ENCODE measurements at regions not wholly inside any gene's neighbourhood (a gene's known extent, or its start where the extent isn't known, plus 50 kb on each side); places are given as distances from the start of the nearest gene placed in this dataset.

DNA sequence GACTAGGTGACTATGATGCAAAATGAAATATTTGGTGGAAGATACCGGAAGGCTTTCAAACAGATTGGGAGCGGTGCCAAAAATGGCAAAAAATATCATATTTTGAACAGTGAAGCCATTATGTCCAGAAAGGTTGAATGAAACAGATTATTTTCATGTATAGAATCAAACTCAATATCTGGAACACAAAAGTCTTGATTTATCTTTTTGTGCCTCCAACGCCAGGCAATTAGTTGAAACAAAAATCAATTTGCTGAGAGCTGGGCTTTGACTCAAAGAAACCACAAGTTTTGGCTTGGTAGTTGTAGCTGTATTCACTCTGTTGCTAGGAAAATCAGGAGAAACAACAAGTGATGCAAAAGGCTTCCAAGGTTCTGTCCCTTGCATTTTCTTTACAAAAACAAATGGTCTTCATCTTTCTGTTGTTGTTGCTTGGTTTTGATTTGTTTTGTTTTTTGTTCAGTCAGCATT lies 421.7 kb upstream of the TYRP1 start:
- Mint-ChIP-seq H3K9me3 (no peaks in the 10 kb centered on the region), H3K27me3 (ENCODE audit: low read depth) (no peaks in the 10 kb centered on the region), H3K4me1 (peaks cover 4% of the 10 kb centered on the region), H3K27ac (peak overlapping the region; percentile 18; the same call in 1 of the 2 replicates), H3K4me3 (no peak overlapping the region), H3K36me3 (no peaks in the 10 kb centered on the region)
- TF ChIP-seq, protein P1, sequence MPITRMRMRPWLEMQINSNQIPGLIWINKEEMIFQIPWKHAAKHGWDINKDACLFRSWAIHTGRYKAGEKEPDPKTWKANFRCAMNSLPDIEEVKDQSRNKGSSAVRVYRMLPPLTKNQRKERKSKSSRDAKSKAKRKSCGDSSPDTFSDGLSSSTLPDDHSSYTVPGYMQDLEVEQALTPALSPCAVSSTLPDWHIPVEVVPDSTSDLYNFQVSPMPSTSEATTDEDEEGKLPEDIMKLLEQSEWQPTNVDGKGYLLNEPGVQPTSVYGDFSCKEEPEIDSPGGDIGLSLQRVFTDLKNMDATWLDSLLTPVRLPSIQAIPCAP (CRISPR knock-in tag; IDR thresholded peaks at IDR 0.05): no peak
- TF ChIP-seq ZNF416 (CRISPR knock-in tag; IDR thresholded peaks at IDR 0.05) (no peak), MXD4 (CRISPR knock-in tag; IDR thresholded peaks at IDR 0.05; ENCODE audit: borderline replicate concordance) (no peak), HMGA2 (CRISPR knock-in tag; IDR thresholded peaks at IDR 0.05) (no peak), CTCF (IDR thresholded peaks at IDR 0.05) (no peak), ZNF671 (CRISPR knock-in tag; IDR thresholded peaks at IDR 0.05) (no peak), AR (CRISPR knock-in tag; IDR thresholded peaks at IDR 0.05) (no peak), GTF2I (CRISPR knock-in tag; conservative IDR thresholded peaks at IDR 0.05) (no peak), EMX1 (CRISPR knock-in tag; IDR thresholded peaks at IDR 0.05) (no peak), GRHL2 (CRISPR knock-in tag; IDR thresholded peaks at IDR 0.05; ENCODE audit: insufficient replicate concordance, severe bottlenecking) (no peak), ATF1 (CRISPR knock-in tag; IDR thresholded peaks at IDR 0.05) (no peak), FOXK1 (CRISPR knock-in tag; IDR thresholded peaks at IDR 0.05) (no peak), IRF2 (CRISPR knock-in tag; IDR thresholded peaks at IDR 0.05; ENCODE audit: borderline replicate concordance, low read depth) (no peak), FOXP1 (CRISPR knock-in tag; IDR thresholded peaks at IDR 0.05; ENCODE audit: borderline replicate concordance) (no peak), SP1 (CRISPR knock-in tag; conservative IDR thresholded peaks at IDR 0.05) (no peak)
- TF ChIP-seq, protein P2, sequence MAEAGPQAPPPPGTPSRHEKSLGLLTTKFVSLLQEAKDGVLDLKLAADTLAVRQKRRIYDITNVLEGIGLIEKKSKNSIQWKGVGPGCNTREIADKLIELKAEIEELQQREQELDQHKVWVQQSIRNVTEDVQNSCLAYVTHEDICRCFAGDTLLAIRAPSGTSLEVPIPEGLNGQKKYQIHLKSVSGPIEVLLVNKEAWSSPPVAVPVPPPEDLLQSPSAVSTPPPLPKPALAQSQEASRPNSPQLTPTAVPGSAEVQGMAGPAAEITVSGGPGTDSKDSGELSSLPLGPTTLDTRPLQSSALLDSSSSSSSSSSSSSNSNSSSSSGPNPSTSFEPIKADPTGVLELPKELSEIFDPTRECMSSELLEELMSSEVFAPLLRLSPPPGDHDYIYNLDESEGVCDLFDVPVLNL (CRISPR knock-in tag; IDR thresholded peaks at IDR 0.05; ENCODE audit: borderline replicate concordance, low read depth): no peak
- TF ChIP-seq, protein P3, sequence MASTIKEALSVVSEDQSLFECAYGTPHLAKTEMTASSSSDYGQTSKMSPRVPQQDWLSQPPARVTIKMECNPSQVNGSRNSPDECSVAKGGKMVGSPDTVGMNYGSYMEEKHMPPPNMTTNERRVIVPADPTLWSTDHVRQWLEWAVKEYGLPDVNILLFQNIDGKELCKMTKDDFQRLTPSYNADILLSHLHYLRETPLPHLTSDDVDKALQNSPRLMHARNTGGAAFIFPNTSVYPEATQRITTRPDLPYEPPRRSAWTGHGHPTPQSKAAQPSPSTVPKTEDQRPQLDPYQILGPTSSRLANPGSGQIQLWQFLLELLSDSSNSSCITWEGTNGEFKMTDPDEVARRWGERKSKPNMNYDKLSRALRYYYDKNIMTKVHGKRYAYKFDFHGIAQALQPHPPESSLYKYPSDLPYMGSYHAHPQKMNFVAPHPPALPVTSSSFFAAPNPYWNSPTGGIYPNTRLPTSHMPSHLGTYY (CRISPR knock-in tag; IDR thresholded peaks at IDR 0.05): no peak
- TF ChIP-seq, protein P4, sequence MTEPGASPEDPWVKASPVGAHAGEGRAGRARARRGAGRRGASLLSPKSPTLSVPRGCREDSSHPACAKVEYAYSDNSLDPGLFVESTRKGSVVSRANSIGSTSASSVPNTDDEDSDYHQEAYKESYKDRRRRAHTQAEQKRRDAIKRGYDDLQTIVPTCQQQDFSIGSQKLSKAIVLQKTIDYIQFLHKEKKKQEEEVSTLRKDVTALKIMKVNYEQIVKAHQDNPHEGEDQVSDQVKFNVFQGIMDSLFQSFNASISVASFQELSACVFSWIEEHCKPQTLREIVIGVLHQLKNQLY (CRISPR knock-in tag; IDR thresholded peaks at IDR 0.05): no peak
- ATAC-seq (no peak), DNase-seq (ENCODE audit: low spot score) (no peak)
- CTCF ChIA-PET: interaction anchor here (1.4 kb wide), 1 partner anchor 15 kb away, joined by 5 read pairs; no protein-coding TSS in a partner anchor
- POLR2A ChIA-PET: interaction anchor here (1.2 kb wide), 1 partner anchor 15 kb away, joined by 3 read pairs; no protein-coding TSS in a partner anchor
